ENCODE measurements at regions not wholly inside any gene's neighbourhood (a gene's known extent, or its start where the extent isn't known, plus 50 kb on each side); places are given as distances from the start of the nearest gene placed in this dataset.
"Not testable (repeated sequence)": the region's sequence is repeated elsewhere in the genome, so short reads cannot be mapped to it uniquely, and the experiment has no call there.

DNA sequence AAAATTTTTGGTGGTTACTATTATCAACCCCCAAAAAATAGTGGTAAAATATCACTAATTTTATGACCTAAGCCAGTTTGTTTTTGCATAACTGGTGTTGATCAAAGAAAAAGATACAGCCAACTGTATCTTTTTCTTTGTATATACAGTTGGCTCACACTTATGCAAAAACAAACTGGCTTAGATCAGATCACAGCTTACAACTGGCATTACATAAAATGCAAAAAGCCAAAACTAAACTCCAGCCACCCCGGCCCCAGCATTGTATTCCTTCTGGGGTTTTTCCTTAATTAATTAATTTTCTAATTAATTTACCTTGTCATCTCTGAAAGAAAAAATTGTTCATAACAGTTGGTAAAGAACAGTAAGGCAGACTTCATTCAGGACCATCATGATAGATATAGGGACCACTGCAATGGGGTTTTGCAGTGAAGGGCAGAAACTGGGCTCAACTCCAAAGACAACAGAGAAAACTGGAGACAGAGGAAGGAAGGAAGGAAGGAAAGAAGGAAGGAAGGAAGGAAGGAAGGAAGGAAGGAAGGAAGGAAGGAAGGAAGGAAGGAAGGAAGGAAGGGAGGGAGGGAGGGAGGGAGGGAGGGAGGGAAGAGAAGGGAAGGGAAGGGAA, 202.1 kb downstream of the HNRNPD start:
- DNase-seq = no peak

DNA sequence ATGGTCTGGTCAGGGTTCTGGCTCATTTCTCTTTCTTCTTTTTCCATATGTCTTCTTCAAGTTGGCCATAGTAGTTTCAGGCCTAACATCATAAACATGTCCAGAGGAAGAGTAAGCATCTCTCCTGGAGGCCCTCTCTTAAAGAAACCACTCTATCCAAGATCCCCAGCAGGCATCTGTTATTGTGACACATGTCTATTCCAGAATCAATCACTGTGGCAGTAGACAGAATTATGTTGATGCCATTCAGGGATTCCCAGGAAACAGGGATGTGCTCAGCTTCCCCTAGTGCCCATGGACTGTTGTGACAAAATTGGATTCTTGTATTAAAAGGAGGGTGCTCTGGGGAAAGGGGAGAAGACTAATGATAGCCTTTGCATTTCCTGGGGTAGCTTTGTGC, 224.0 kb downstream of the HNRNPD start:
- no peak for DNase-seq

DNA sequence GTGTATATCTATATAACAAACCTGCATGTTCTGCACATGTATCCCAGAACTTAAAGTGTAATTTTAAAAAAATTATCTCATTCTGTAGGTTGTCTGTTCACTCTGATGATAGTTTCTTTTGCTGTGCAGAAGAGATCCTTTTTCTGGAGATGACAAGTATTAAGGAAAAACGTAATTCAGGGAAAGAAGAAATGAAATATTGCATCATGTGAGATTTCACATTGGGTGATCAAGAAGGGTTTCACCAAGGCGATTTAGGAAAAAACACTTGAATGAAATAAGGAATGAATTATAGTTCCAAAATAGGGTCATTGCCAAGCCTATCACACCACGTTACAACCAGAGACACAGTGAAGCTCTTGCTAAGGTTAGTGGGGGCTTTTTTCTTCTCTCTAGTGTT, 227.9 kb downstream of the HNRNPD start:
- no peak for DNase-seq

DNA sequence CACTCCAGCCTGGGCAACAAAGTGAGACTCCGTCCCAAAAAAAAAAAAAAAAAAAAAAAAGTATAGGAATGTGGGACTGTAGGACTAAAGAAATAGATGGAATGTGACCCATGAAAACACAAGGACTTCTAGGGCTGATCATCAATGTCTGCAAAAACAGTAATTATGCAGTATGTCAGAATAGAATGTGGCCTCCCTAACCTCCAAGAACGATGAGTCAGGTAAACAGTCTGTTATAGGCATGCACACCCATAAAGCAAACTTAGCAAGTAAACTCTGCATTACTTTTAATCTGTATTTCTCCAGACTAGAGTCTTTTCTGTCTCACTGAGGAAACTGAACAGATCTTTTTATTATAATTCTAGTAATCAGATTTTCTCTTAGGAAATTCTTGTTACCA, 233.4 kb downstream of the HNRNPD start:
- no peak for DNase-seq

DNA sequence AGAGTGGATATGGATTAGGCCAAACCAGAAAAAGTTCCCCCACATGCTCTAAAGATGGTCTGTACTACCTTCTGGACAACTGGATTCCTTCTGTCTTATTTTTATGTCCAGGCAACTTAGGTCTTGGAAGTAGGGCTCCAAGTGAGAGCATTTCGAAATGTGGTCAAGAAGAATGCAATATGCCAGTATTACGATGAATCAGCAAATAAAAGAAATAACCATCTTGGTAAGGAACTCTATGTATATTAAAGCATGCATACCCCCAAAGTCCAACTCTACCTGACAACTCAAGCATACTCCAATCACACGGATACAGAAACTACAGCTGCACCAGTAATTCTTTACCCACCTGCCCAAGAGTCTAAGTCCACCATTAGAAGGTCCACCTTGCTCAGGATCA, 234.5 kb downstream of the HNRNPD start:
- DNase-seq = no peak

DNA sequence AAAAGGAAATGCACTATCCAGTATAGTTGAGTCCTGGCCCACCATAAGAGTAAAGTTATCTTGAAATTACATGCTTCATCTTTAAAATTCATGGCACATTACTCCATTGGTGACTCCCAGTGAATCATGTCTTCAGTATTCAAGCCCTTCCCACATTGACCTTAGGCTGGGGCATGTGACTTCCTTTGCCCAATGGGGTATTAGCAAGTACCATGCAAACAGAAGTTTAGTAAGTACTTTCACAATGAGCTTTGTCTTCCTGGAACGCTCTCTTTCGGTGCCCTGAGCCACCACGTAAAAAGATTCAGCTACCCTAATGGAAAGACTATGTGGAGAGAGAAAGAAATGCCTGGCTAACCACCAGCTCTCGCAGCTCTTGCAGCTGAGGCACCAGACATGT, 235.4 kb downstream of the HNRNPD start:
- no peak for DNase-seq

DNA sequence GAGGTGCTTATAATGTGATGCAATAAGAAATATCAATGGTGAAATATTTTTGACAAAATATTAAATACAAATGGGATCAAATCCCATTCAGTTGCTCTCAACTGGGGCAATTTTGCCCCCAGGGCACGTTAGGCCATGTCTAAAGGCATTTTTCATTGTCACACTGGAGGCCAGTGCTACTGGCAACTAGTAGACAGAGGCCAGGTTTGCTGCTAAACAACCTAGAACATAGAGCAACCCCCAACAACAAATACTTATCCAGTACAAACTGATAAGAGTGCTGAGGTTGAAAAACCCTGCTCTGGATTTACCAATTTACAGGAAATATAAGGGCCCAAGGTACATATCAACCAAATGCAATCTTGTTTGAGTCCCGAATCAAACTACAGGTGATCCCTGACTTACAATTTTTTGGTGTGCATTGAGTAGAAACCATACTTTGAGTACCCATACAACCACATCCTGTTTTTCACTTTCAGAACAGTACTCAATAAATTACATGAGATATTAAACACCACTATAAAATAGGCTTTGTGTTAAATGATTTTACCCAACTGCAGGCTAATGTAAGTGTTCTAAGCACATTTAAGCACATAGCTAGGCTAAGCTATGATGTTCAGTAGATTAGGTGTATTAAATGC, 237.5 kb downstream of the HNRNPD start:
- DNase-seq = no peak

DNA sequence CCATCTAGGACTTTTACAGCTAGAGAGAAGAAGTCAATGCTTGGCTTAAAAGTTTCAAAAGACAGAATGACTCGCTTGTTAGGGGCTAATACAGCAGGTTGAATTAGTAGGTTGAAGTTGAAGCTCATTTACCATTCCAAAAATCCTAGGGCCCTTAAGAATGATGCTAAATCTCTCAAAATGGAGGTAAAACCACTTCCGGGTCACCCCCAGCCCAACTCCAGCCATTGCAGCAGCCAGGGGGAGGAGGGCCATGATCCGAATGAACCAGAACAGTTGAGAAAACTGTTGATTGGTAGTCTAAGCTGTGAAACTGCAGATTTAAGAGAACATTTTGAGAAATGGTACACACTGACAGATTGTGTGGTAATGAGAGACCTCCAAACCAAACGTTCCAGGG, 245.4 kb downstream of the HNRNPD start:
- DNase-seq = no peak

DNA sequence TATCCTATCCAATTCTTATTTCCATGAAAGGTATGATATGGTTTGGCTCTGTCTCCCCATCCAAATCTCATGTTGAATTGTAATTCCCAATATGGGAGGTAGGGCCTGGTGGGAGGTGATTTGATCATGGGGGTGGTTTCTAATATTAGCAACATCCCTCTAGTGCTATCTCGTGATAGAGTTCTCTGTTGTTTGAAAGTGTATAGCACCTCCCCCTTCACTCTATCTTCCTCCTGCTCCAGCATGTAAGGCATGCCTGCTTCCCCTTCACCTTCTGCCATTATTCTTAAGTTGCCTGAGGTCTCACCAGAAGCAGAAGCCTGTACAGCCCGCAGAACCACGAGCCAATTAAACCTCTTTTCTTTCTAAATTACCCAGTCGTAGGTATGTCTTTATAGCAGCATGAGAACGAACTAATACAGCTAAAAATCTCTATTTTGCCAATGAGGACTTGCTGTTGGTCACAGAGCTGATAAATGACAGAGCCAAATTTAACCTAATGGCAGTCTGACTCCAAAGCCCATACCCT, 247.2 kb downstream of the HNRNPD start:
- no peak for DNase-seq

DNA sequence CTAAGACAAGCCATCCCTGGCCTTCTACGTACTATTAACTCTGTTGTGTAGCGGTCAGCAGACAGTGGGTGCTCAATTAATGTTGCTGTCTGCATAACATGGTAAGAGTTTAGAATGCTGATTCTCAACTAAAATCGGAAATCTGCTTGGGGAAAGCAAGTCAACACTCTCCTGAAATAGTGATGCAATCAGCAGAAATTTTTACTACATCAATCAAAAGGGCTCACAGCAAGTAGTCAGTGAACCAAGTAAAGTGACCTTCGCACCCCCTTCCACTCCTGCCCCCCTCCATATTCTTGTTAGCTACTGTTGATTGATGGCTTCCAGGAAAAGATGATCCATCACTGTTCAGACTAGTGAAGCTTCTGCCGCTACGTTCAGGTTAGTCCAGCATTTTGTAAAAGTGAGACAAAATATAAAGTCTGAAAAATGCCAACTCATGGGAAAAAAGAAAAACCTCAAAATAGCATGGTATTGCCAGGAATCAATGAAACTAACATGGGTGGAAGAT, 247.9 kb downstream of the HNRNPD start:
- no peak for DNase-seq

DNA sequence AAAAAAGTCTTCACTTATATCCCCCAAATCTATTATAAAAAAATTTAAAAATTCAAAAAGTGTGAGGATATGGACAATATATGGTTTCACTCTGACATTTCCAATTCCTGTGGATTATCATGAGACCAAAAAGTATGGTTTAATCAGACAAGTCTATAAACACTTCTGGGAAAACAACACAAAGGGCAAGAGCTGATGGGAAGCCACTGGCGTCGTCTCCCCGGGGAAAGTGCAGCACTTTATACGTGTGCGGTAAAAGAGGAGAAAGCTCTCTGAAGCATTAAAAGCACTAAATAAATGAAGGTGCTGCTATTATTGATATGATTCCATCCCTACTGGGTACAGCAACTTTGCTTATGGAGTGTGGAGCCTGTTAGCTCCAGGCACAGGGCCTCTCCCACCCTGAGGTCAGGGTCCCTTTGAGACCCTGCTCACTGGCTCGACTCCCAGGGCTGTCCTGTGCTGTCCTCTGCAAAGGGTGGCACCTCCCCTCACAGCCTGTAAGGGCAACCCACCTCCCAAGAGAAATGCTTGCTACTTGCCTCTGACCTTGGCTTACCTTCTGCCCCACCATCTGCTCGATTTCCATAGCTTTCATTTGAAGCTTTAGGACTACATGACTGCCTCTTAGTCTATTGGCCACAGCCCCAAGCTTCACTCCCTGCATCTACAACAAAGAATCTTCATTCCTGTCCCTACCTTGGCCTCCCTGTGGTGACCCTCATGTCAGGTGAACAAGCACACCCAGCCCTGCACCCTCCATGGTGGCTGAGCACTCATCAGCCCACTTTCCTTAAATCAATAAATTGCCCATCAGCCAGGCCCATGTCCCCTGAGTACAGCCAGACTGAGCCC, 248.6 kb downstream of the HNRNPD start:
- DNase-seq = no peak

DNA sequence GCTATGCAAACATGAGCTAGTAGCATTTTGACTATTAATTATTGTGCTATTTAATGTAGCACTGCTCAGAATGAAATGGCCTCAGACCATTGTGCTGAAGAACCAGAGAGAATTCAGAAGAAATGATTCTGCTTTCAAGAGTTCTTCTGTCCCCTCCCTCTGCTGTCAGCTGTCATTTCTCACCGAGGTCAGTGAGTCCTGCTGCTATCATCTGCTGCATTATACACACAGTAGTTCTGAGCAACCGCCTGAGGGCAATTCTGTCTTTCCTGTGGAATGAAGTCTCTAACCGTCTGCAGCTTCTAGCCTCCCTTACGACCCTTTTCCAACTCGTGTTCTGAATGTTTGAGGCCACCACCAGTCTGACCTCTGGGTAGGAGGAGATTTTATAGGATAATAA, 249.4 kb downstream of the HNRNPD start:
- no peak for DNase-seq

DNA sequence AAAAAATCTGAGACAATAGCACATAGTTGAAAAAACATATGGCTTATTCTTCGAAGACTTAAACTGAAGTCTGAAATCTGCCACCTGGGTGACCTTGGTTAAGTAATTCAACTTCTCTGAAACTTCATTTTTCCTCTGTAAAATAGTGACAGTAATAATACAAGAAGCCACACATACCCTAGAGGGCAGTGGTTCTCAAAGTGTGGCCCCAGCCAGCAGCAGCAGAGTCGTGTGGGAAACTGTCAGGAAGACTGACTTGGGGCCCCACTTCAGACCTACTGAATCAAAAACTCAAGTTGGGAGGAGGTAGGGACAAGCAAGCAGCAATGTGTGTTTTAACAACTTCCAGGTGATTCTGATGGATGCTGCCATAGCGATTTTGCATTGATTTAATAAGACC, 249.9 kb downstream of the HNRNPD start:
- no peak for DNase-seq

DNA sequence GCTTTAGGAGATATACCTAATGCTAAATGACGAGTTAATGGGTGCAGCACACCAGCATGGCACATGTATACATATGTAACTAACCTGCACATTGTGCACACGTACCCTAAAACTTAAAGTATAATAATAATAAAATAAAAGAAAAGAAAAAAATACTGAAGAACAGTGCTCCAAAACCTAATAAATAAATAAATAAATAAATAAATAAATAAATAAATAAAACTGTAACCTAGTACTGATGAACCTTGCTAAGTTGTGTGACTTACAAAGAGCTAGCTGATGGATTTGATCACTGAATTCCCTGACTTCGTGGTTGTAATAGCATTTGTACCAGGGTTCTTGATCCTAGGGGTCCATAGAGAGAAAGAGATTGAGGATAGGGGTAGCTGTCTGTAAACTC, 258.6 kb downstream of the HNRNPD start:
- DNase-seq = not testable (repeated sequence)

DNA sequence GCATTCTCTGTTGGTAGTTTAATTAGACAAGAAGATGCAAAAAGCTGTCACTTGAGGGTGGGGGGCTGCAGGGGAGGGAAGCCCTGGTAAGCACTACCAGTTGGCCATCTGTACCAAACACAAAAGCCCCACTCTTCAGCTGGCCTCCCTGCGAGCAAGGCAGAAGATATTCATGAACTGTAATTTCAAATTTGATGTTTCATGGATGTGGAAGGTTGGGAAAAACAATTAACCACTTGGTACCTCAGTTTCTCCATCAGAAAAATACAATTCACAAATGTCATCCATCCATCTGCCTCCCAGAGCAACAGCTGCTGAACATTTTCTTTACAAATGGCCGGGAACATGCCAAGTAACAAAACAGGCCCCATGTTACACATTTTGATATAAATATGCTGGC, 265.3 kb downstream of the HNRNPD start:
- DNase-seq = no peak

DNA sequence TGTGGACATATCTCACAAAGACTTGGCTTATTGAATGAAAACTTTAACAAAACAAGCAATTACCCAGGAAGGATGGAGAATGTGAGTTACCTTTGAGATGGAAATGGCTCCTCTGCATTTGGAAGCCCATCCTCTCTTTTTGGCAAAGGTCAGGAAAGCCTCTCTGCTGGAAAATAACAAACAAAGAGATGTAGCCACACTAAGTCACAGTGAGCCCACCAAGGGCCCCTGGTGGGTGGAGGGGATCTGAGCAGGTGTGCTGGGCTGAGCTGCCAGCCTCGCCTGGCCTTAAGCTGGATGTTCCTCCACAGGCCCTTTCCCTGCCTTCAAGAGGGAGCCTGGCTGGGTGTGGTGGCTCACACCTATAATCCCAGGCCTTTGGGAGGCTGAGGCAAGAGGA, 269.2 kb downstream of the HNRNPD start:
- DNase-seq = no peak

DNA sequence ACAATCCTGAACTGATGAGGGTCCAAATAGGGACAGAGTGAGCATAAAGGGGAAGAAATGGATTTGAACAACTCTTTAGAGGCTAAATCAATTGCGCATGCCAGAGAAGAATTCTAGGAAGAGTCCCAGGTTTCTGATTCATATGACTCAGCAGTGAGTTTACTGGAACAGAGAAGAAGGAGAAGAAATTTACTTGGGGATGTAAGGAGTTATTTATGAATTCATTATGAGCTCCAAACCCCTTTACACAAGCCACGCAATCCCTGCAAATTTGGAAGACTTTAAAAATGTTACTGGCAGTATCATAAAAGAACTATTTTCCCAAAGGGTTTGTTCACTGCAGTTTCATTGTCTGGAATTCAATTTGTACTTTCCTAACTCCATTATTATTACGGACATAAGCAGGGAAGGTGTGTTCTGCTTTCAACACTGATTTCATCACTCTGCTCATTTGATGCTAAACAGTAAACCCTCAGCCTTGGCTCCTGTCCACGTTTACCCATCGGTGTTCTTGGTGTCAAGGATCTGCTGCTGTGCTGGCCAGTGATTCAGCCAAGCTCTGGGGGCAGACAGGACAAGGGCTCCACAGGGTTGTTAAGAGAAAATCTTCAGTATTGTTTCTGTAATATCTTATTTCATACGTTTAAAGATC, 273.7 kb downstream of the HNRNPD start:
- DNase-seq = no peak

DNA sequence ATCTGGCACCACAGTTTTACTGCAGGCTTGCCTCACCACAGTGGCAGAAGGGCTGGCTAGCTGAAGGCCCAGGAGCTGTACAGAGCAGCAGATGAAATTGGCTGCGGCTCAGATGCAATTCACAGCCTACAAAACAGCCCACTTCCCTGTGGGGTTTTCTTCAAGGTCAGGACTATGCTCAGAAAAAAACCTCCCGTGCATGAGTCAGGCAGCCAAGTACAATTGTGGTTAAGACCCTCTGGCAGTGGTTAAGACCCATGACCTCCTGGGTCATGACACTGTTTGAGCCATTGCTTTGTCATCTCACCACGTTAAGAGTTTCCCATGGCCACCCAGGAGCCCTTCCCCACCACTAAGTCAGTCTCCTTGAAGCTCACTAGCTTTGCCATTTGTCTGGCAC, 276.3 kb downstream of the HNRNPD start:
- DNase-seq = no peak

DNA sequence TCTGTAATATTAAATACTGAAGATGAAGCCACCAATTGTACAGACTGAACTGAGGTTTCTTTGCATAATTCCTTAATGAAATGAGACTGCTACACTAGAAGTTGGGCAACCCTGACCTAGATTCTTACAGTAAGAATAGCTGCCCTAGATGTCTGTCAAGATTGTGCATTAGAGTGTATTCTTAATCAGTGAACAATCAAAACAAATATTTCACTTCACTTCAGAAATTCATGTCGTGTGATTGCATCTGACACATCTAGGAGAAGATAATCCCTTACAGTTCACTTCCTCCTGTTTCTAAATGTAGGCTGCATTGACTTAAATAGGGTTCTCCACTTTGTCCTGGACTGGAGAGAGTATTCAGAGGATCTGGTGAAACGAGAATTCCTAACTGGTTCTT, 283.1 kb downstream of the HNRNPD start:
- DNase-seq = no peak

DNA sequence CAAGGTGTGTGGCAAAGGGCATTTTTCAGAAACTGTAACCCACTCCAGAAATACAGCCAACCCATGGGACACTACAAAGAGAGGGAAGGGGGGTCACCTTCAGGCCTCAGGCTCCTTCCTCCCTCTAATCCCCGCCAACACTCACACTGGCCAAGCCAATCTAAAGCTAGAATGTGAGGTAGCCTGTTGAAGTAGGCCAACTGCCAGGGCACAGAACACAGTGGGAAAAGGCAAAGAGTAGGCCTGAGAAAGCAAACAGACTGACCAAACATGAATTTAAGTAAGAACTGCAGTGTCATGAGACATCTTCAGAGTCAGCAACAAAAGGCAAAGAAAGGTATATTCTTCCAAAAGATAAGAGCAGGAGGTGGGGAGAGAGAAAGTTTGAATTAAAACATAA, 289.0 kb downstream of the HNRNPD start:
- DNase-seq = no peak

DNA sequence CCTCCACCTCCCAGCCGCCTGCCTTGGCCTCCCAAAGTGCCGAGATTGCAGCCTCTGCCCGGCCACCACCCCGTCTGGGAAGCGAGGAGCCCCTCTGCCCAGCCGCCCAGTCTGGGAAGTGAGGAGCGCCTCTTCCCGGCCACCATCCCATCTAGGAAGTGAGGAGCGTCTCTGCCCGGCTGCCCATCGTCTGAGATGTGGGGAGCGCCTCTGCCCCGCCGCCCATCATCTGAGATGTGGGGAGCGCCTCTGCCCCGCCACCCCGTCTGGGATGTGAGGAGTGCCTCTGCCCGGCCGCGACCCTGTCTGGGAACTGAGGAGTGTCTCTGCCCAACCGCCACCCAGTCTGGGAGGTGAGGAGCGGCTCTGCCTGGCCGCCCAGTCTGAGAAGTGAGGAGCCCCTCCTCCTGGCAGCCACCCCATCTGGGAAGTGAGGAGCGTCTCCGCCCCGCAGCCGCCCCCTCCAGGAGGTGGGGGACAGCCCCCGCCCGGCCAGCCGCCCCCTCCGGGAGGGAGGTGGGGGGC, 296.3 kb downstream of the HNRNPD start:
- not testable (repeated sequence) for DNase-seq

DNA sequence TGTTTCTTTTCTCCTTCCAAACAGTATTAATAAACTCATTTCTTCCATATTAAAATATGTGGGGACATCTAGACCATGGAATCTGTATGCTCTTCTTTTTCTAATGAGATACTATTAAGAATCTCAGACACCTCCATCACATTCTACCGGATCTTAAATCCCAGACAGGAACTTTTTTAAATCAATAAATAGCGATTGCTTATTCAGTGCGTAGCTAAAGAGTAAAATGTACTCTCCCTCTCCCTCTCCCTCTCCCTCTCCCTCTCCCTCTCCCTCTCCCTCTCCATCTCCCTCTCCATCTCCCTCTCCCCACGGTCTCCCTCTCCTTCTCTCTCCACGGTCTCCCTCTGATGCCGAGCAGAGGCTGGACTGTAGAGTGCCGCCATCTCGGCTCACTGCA, 297.0 kb downstream of the HNRNPD start:
- DNase-seq = no peak

DNA sequence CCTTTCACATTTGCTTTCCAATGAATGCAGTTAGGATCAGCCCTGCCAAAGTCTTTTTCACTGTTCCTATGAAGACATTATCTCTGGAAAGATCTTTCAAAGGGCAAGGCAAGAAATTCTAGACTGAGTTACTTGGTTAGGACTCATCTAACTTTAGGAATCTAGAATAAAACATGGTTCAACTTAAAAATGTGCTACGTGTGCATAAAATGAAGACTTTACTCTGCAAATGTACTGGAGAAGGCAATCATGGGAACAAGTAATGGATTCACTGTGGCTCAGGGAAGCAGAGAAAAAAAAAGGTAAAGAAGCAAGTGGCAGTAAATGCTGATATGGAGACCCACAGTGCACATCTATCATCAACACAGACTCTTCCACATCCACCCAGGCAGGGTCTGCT, 297.4 kb downstream of the HNRNPD start:
- DNase-seq = no peak

All from stimulated activated CD4-positive, alpha-beta T cell treated with anti-CD3 and anti-CD28 coated beads, Interleukin-4, amount 100 ng/mL, for 4 hours (primary cell).